MM.1S (cell line): ENCODE measurements at regions not wholly inside any gene's neighbourhood (a gene's known extent, or its start where the extent isn't known, plus 50 kb on each side); places are given as distances from the start of the nearest gene placed in this dataset.

Experiments
- DNase-seq: peaks from one replicate; pipeline ENCODE4 v3.0.0-alpha.2; 2015
- H2AFZ ChIP-seq: fragments of 300-600 bp; sonication (generic); 2 replicates; pipeline ENCODE4 v1.6.0; 2016; ENCODE audit warnings: antibody characterized with exemption, low read length
- H3F3A ChIP-seq: fragments of 300-600 bp; sonication (generic); 2 replicates; pipeline ENCODE4 v1.6.1; 2016; ENCODE audit warnings: mild to moderate bottlenecking, antibody characterized with exemption, low read length, moderate library complexity, mixed read lengths; ENCODE audit not compliant: insufficient read depth
- H3K27ac ChIP-seq: fragments of 300-600 bp; sonication (generic); 2 replicates; pipeline ENCODE4 v1.5.1; 2016; ENCODE audit warnings: mild to moderate bottlenecking, low read length
- H3K27me3 ChIP-seq: fragments of 300-600 bp; sonication (generic); replicated peaks from 2 replicates; pipeline ENCODE4 v1.6.0; 2016; ENCODE audit warnings: low read length; ENCODE audit not compliant: insufficient read depth
- H3K36me3 ChIP-seq: fragments of 300-600 bp; sonication (generic); replicated peaks from 2 replicates; pipeline ENCODE4 v1.6.1; 2016; ENCODE audit warnings: mild to moderate bottlenecking, low read length, mixed read lengths; ENCODE audit not compliant: insufficient read depth
- H3K4me1 ChIP-seq: fragments of 300-600 bp; sonication (generic); 2 replicates; pipeline ENCODE4 v1.6.1; 2016; ENCODE audit warnings: low read length, mixed read lengths
- H3K4me2 ChIP-seq: fragments of 300-600 bp; sonication (generic); 2 replicates; pipeline ENCODE4 v1.6.0; 2016; ENCODE audit warnings: low read depth, low read length
- H3K4me3 ChIP-seq: fragments of 300-600 bp; sonication (generic); 2 replicates; pipeline ENCODE4 v1.5.1; 2016; ENCODE audit warnings: low read length, mixed read lengths
- H3K79me2 ChIP-seq: fragments of 300-600 bp; sonication (generic); 2 replicates; pipeline ENCODE4 v1.6.1; 2016; ENCODE audit warnings: mixed run types, low read length, mixed read lengths
- H3K9ac ChIP-seq: fragments of 300-600 bp; sonication (generic); 2 replicates; pipeline ENCODE4 v1.6.1; 2016; ENCODE audit warnings: low read length, mixed read lengths
- H3K9me2 ChIP-seq: fragments of 300-600 bp; sonication (generic); replicated peaks from 2 replicates; pipeline ENCODE4 v1.6.1; 2016; ENCODE audit warnings: mild to moderate bottlenecking, low read length, mixed read lengths; ENCODE audit not compliant: insufficient read depth
- H3K9me3 ChIP-seq: fragments of 300-600 bp; sonication (generic); replicated peaks from 2 replicates; pipeline ENCODE4 v1.6.1; 2016; ENCODE audit warnings: mild to moderate bottlenecking, low read length, mixed read lengths; ENCODE audit not compliant: insufficient read depth
- H4K20me1 ChIP-seq: fragments of 300-600 bp; sonication (generic); 2 replicates; pipeline ENCODE4 v1.6.1; 2016; ENCODE audit warnings: mild to moderate bottlenecking, low read length, moderate library complexity, mixed read lengths; ENCODE audit not compliant: insufficient read depth
- CTCF ChIP-seq: fragments of 300-600 bp; sonication (generic); IDR thresholded peaks from 2 replicates; pipeline ENCODE4 v1.5.1; 2016; ENCODE audit warnings: antibody characterized with exemption, low read length, mixed read lengths
- EZH2 ChIP-seq: fragments of 300-600 bp; sonication (generic); optimal IDR thresholded peaks from 2 replicates; pipeline ENCODE3; 2017; ENCODE audit warnings: low read depth, mild to moderate bottlenecking, antibody characterized with exemption, low read length, mixed read lengths
- EZH2phosphoT487 ChIP-seq: fragments of 300-600 bp; sonication (generic); IDR thresholded peaks from 2 replicates; pipeline ENCODE4 v1.6.1; 2018; ENCODE audit warnings: antibody characterized with exemption, low read length

GRCh38 chrX:120015145-120016067 is 62.1 kb downstream of the RHOXF2B start:
- Histone ChIP-seq H3K4me2 (peak overlapping the region; percentile 65), H3K9ac (peak overlapping the region; percentile 15; the same call in 1 of the 2 replicates), H3K4me3 (peak overlapping the region; percentile 55), H3K9me3 (no peaks in the 10 kb centered on the region), H3K27me3 (no peaks in the 10 kb centered on the region), H3K36me3 (no peaks in the 10 kb centered on the region), H3K79me2 (no peaks in the 10 kb centered on the region), H2AFZ (peak overlapping the region; percentile 40), H3K4me1 (no peaks in the 10 kb centered on the region), H3K27ac (no peak overlapping the region), H3K9me2 (no peaks in the 10 kb centered on the region), H4K20me1 (no peaks in the 10 kb centered on the region), H3F3A (no peaks in the 10 kb centered on the region)
- TF ChIP-seq EZH2phosphoT487, result no peak
- TF ChIP-seq CTCF, result no peak
- TF ChIP-seq EZH2, result no peak
- DNase-seq, result peak; percentile 23

GRCh38 chrX:120014354-120015130 is 62.9 kb downstream of the RHOXF2B start:
- peak overlapping the region; percentile 65; the same call in 1 of the 2 replicates for H3K4me2 ChIP-seq
- H3K79me2 ChIP-seq, result no peaks in the 10 kb centered on the region
- no peak overlapping the region for H3K27ac ChIP-seq
- H3K4me3 ChIP-seq, result no peak overlapping the region
- H3K9me2 ChIP-seq, result no peaks in the 10 kb centered on the region
- H3K27me3 ChIP-seq, result no peaks in the 10 kb centered on the region
- H3K4me1 ChIP-seq, result no peaks in the 10 kb centered on the region
- H3K9me3 ChIP-seq, result no peaks in the 10 kb centered on the region
- no peak for TF ChIP-seq EZH2
- no peak for TF ChIP-seq CTCF
- TF ChIP-seq EZH2phosphoT487, result no peak
- no peaks in the 10 kb centered on the region for H3K36me3 ChIP-seq
- no peaks in the 10 kb centered on the region for H3F3A ChIP-seq
- H3K9ac ChIP-seq, result no peak overlapping the region
- no peak for DNase-seq
- H2AFZ ChIP-seq, result no peak overlapping the region
- H4K20me1 ChIP-seq, result no peaks in the 10 kb centered on the region

- H3K4me3 ChIP-seq, result no peak overlapping the region
- H4K20me1 ChIP-seq, result no peaks in the 10 kb centered on the region
Observed at GRCh38 chrX:120001787-120002186, 58.2 kb upstream of the NKAP start.

More at GRCh38 chrX:120001787-120002186, 58.2 kb upstream of the NKAP start:
- Histone ChIP-seq H3K9ac (no peak overlapping the region), H2AFZ (no peak overlapping the region), H3K4me2 (no peak overlapping the region), H3K79me2 (no peaks in the 10 kb centered on the region), H3K27me3 (no peaks in the 10 kb centered on the region), H3K36me3 (no peaks in the 10 kb centered on the region), H3K9me2 (no peaks in the 10 kb centered on the region), H3K9me3 (no peaks in the 10 kb centered on the region), H3K27ac (no peak overlapping the region), H3F3A (peaks cover 12% of the 10 kb centered on the region), H3K4me1 (peaks cover 11% of the 10 kb centered on the region)
- TF ChIP-seq EZH2phosphoT487 (no peak), EZH2 (no peak), CTCF (no peak)
- no peak for DNase-seq
